ENCODE measurements at regions not wholly inside any gene's neighbourhood (a gene's known extent, or its start where the extent isn't known, plus 50 kb on each side); places are given as distances from the start of the nearest gene placed in this dataset.

DNA sequence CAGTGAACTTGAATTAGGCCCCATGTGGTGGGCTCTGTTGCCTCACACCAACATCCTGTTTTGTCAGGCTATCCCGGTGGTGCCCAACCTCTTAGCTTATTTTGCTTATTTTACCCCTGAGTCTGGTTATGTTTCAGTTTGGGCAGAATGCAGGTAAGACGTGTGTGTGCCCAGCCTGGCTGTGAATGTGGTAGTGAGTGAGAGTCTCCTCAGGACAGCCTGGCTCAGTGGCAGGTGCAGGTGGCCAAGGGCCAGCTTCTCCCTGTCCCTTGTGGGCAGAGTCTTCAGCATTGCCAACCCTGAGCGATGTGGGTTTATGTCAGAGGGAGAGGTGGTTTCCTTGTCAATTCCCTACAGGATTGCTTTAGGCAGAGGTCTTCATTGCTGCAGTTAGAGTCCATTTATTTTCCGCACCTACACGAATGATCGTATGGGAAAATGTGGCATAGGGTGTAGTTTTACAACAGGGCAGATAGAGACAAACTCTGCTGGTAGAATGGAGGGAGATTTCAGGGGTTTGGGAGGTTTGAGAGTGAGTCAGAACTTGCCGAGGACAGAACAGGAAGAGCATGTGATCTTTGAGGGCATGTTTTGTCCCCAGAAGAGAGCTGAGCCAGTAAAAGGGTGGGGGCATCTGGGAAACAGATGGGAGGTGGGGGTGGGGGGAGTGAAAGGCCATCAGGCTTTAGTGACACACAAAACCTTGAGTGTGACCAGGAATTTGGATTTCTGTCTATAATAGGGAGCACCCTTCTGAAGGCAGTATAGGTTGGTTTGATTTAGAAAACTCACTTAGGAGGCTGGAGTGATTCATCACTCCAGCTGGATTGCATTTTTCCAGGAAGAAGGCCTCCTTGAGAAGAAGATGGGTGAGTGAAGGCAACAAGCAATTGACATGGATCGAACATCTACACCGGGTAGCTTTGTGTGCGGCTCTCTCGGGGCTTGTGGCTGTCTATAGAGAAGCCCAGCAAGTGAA, 156.2 kb upstream of the CELF4 start:
- no peak overlapping the region for H3K27ac ChIP-seq (ENCODE audit: low read depth in 2 of 2, low read length in 2 of 2)
- H3K9ac ChIP-seq (ENCODE audit: low read depth in 1 of 2, low read length in 2 of 2) = no peak overlapping the region
- H3K9me3 ChIP-seq (ENCODE audit: control insufficient read depth in 2 of 2, low read length in 2 of 2) = no peaks in the 10 kb centered on the region
- H3K36me3 ChIP-seq (ENCODE audit: control insufficient read depth in 2 of 2, insufficient read depth in 2 of 2, low read length in 2 of 2) = no peaks in the 10 kb centered on the region
- no peaks in the 10 kb centered on the region for H3K27me3 ChIP-seq (ENCODE audit: control insufficient read depth in 2 of 2, insufficient read depth in 2 of 2, low read length in 2 of 2)
- H3K4me1 ChIP-seq (ENCODE audit: control insufficient read depth in 2 of 2, insufficient read depth in 2 of 2, low read length in 2 of 2) = no peaks in the 10 kb centered on the region
- H3K4me3 ChIP-seq (ENCODE audit: low read length in 2 of 2) = no peak overlapping the region

DNA sequence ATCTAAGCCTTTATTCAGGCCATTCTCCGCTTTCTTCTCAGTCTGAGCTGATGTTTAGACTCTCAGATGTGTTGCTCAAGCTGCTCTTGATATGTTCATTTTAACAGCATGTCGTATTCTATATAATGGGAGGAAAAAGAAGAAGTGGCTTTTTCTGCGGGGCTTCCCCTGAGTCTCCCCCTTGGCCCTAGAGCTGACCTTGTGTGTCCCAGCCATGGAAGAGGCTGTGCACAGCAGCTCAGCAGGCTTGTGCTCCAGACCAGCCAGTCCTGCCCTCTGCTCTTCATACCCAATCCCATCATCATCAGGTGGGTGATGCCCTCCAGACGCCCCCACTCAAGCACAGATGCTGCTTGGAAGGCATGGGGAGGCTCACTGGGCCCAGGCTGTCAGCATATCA, 155.1 kb upstream of the CELF4 start:
- Histone ChIP-seq H3K9ac (ENCODE audit: low read depth in 1 of 2, low read length in 2 of 2) (no peak overlapping the region), H3K36me3 (ENCODE audit: control insufficient read depth in 2 of 2, insufficient read depth in 2 of 2, low read length in 2 of 2) (no peaks in the 10 kb centered on the region), H3K27me3 (ENCODE audit: control insufficient read depth in 2 of 2, insufficient read depth in 2 of 2, low read length in 2 of 2) (no peaks in the 10 kb centered on the region), H3K9me3 (ENCODE audit: control insufficient read depth in 2 of 2, low read length in 2 of 2) (no peaks in the 10 kb centered on the region), H3K4me3 (ENCODE audit: low read length in 2 of 2) (no peak overlapping the region), H3K27ac (ENCODE audit: low read depth in 2 of 2, low read length in 2 of 2) (no peak overlapping the region), H3K4me1 (ENCODE audit: control insufficient read depth in 2 of 2, insufficient read depth in 2 of 2, low read length in 2 of 2) (no peaks in the 10 kb centered on the region)

DNA sequence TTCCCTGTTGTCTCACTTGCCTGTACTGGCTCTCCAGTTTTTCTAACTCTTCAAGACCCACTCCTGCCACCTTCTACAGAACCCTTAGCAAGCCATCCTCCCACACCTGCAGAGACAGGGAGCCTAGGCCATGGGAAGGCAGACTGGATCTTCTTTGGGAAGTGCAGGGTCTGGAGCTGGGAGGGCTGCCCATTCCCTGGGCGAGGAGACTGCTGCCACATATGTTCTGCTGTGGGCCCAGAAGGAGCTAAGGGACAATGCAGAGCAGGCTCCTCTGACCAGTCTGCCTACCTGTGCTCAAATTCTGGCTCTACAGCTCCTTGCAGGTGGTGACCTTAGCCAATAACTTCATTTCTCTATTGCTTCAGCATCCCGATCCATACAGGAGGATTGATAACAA, 152.1 kb upstream of the CELF4 start:
- Histone ChIP-seq H3K27me3 (ENCODE audit: control insufficient read depth in 2 of 2, insufficient read depth in 2 of 2, low read length in 2 of 2) (no peaks in the 10 kb centered on the region), H3K27ac (ENCODE audit: low read depth in 2 of 2, low read length in 2 of 2) (no peak overlapping the region), H3K36me3 (ENCODE audit: control insufficient read depth in 2 of 2, insufficient read depth in 2 of 2, low read length in 2 of 2) (no peaks in the 10 kb centered on the region), H3K9ac (ENCODE audit: low read depth in 1 of 2, low read length in 2 of 2) (no peak overlapping the region), H3K4me3 (ENCODE audit: low read length in 2 of 2) (no peak overlapping the region), H3K9me3 (ENCODE audit: control insufficient read depth in 2 of 2, low read length in 2 of 2) (no peaks in the 10 kb centered on the region), H3K4me1 (ENCODE audit: control insufficient read depth in 2 of 2, insufficient read depth in 2 of 2, low read length in 2 of 2) (no peaks in the 10 kb centered on the region)

DNA sequence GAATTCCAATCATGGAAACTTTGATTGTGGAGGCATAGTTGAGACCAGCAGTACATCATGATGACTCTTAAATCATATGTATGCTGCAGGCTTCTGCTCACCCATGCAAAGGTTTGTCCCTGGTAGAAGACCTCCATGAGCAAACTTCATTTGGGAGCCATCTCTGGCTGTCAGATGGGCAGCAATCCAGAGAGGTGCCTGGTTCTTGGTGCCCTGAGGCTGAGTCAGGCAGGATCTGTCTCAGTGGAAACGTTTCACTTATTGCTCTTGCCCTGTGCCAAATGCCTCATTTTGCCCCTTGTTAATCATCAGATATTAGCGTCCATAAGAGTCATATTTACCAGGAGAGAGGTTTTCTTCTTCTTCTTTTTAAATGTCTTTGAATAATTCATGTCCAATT, 151.5 kb upstream of the CELF4 start:
- no peak overlapping the region for H3K9ac ChIP-seq (ENCODE audit: low read depth in 1 of 2, low read length in 2 of 2)
- no peaks in the 10 kb centered on the region for H3K9me3 ChIP-seq (ENCODE audit: control insufficient read depth in 2 of 2, low read length in 2 of 2)
- no peaks in the 10 kb centered on the region for H3K27me3 ChIP-seq (ENCODE audit: control insufficient read depth in 2 of 2, insufficient read depth in 2 of 2, low read length in 2 of 2)
- no peaks in the 10 kb centered on the region for H3K4me1 ChIP-seq (ENCODE audit: control insufficient read depth in 2 of 2, insufficient read depth in 2 of 2, low read length in 2 of 2)
- H3K27ac ChIP-seq (ENCODE audit: low read depth in 2 of 2, low read length in 2 of 2) = no peak overlapping the region
- no peaks in the 10 kb centered on the region for H3K36me3 ChIP-seq (ENCODE audit: control insufficient read depth in 2 of 2, insufficient read depth in 2 of 2, low read length in 2 of 2)
- H3K4me3 ChIP-seq (ENCODE audit: low read length in 2 of 2) = no peak overlapping the region

DNA sequence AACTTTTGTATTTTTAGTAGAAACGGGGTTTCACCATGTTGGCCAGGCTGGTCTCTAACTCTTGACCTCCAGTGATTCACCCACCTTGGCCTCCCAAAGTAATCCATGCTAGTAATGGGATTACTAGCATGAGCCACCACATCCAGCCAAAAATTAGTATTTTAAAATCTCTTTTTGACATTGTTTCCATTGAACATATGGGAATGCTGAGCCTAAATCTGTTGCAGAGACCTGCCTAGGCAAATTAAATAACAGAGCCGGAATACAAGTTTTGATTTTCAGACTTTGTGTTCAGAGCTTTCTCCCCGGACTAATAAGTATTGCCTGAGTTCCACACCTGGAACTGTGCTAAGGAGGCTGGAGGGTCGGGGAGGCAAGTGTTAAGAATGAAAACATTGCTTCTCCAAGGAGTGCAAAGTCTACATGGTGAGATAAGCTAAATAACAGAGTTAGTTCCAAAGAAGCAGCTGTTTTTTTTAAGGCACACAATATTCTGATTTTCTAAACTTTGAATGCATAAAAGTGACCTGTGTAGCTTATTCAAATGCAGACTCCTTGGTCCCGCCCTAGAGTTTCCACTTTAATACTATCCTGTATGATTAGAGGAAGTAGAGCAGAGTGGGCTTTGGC, 150.6 kb upstream of the CELF4 start:
- Histone ChIP-seq H3K36me3 (ENCODE audit: control insufficient read depth in 2 of 2, insufficient read depth in 2 of 2, low read length in 2 of 2) (no peaks in the 10 kb centered on the region), H3K27ac (ENCODE audit: low read depth in 2 of 2, low read length in 2 of 2) (no peak overlapping the region), H3K4me1 (ENCODE audit: control insufficient read depth in 2 of 2, insufficient read depth in 2 of 2, low read length in 2 of 2) (no peaks in the 10 kb centered on the region), H3K9me3 (ENCODE audit: control insufficient read depth in 2 of 2, low read length in 2 of 2) (no peaks in the 10 kb centered on the region), H3K4me3 (ENCODE audit: low read length in 2 of 2) (no peak overlapping the region), H3K9ac (ENCODE audit: low read depth in 1 of 2, low read length in 2 of 2) (no peak overlapping the region), H3K27me3 (ENCODE audit: control insufficient read depth in 2 of 2, insufficient read depth in 2 of 2, low read length in 2 of 2) (no peaks in the 10 kb centered on the region)

DNA sequence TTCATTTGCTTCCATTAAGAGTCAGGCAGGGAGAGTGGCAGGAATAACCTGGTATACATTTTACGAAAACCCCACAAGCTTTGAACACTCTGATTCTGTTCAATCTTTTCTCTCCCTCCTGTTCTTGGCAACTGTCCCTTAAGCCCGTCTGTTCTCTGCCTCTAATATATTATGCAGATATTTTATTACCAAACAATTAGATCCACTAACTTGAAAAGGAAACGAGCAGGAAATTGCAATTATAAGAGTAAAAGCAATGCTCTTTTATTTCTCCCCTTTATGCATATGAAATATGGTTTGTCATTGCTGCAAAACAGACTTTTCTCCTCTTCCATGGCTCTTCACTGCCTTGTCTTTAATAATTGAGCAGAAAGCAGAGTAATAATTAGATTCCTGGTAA, 149.1 kb upstream of the CELF4 start:
- H3K9me3 ChIP-seq (ENCODE audit: control insufficient read depth in 2 of 2, low read length in 2 of 2) = no peaks in the 10 kb centered on the region
- H3K9ac ChIP-seq (ENCODE audit: low read depth in 1 of 2, low read length in 2 of 2) = no peak overlapping the region
- H3K4me3 ChIP-seq (ENCODE audit: low read length in 2 of 2) = no peak overlapping the region
- no peaks in the 10 kb centered on the region for H3K36me3 ChIP-seq (ENCODE audit: control insufficient read depth in 2 of 2, insufficient read depth in 2 of 2, low read length in 2 of 2)
- H3K4me1 ChIP-seq (ENCODE audit: control insufficient read depth in 2 of 2, insufficient read depth in 2 of 2, low read length in 2 of 2) = no peaks in the 10 kb centered on the region
- H3K27ac ChIP-seq (ENCODE audit: low read depth in 2 of 2, low read length in 2 of 2) = no peak overlapping the region
- H3K27me3 ChIP-seq (ENCODE audit: control insufficient read depth in 2 of 2, insufficient read depth in 2 of 2, low read length in 2 of 2) = no peaks in the 10 kb centered on the region

DNA sequence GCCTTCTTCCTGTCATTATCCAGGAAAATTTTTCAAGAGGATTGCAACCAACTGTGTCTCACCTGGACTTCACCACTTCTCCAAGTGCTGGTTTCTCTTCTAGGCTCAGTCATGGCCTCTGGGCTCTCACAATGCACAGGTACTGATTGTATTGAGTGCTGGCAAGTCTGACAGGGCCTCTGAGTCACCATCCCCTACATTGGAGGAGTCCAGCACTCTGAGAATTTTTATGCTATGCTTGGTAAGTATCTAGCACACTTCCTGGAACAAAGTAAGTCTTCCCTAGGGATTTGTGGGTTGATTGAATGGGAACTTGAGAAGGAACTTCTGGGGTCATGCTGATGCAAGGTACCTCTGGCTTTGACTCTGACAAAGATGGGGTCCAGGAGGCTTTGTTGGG, 147.2 kb upstream of the CELF4 start:
- Histone ChIP-seq H3K27me3 (ENCODE audit: control insufficient read depth in 2 of 2, insufficient read depth in 2 of 2, low read length in 2 of 2) (no peaks in the 10 kb centered on the region), H3K9me3 (ENCODE audit: control insufficient read depth in 2 of 2, low read length in 2 of 2) (no peaks in the 10 kb centered on the region), H3K4me3 (ENCODE audit: low read length in 2 of 2) (no peak overlapping the region), H3K36me3 (ENCODE audit: control insufficient read depth in 2 of 2, insufficient read depth in 2 of 2, low read length in 2 of 2) (no peaks in the 10 kb centered on the region), H3K27ac (ENCODE audit: low read depth in 2 of 2, low read length in 2 of 2) (no peak overlapping the region), H3K4me1 (ENCODE audit: control insufficient read depth in 2 of 2, insufficient read depth in 2 of 2, low read length in 2 of 2) (no peaks in the 10 kb centered on the region), H3K9ac (ENCODE audit: low read depth in 1 of 2, low read length in 2 of 2) (no peak overlapping the region)

DNA sequence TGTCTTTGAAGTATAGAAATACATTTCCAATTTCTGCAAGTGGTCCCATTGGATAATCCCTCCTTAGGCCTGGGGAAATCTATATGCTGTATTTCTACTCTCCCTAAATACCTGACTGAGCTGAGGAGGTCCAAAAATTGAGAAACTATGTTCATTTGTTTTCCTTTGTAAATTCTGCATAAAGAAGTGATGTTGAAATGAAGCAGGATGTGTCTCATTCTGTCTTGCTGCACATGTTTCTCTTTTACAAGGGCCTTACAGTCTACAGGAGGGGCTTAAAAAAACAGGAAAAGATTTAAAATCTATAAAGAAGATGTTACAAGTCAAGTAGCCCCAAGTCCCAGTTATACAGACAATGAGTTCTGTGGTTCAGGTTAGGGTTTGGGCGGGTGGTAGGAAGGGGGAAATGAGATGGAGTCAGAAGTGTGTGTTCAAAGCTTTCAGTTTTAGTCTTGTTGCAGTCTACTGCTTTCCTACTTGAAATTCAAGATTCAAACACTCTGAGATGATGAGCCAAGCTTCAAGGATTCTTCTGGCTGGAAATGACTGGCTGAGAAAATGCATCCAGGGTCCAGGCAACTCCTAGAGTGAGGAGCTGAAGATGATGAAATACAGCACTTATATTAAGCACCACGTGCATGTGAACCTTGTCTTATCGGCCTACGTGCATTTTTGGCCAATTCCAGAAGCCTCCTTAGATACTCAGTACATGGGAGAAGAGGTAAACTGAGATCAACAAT, 146.3 kb upstream of the CELF4 start:
- H3K9me3 ChIP-seq (ENCODE audit: control insufficient read depth in 2 of 2, low read length in 2 of 2) = no peaks in the 10 kb centered on the region
- no peaks in the 10 kb centered on the region for H3K4me1 ChIP-seq (ENCODE audit: control insufficient read depth in 2 of 2, insufficient read depth in 2 of 2, low read length in 2 of 2)
- no peak overlapping the region for H3K27ac ChIP-seq (ENCODE audit: low read depth in 2 of 2, low read length in 2 of 2)
- H3K4me3 ChIP-seq (ENCODE audit: low read length in 2 of 2) = no peak overlapping the region
- H3K36me3 ChIP-seq (ENCODE audit: control insufficient read depth in 2 of 2, insufficient read depth in 2 of 2, low read length in 2 of 2) = no peaks in the 10 kb centered on the region
- H3K27me3 ChIP-seq (ENCODE audit: control insufficient read depth in 2 of 2, insufficient read depth in 2 of 2, low read length in 2 of 2) = no peaks in the 10 kb centered on the region
- H3K9ac ChIP-seq (ENCODE audit: low read depth in 1 of 2, low read length in 2 of 2) = no peak overlapping the region

DNA sequence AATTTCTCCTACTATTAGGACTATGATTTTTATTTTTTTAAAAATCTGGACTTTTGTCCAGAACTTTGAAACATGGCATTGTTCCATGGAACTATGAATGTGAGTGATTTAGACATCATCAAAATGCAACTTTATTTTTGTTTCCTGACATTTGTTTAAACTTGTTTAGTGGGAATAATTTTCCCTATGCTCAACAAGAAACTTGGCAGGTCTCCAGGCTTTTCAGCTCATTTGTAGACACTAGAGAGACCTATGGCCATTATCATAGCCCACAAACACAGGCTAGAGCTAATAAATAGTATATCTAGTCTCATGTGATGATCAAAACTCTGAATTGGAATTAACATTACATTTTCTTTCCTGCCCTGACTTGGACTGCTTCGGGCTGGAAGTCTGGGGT, 145.1 kb upstream of the CELF4 start:
- no peaks in the 10 kb centered on the region for H3K27me3 ChIP-seq (ENCODE audit: control insufficient read depth in 2 of 2, insufficient read depth in 2 of 2, low read length in 2 of 2)
- H3K36me3 ChIP-seq (ENCODE audit: control insufficient read depth in 2 of 2, insufficient read depth in 2 of 2, low read length in 2 of 2) = no peaks in the 10 kb centered on the region
- H3K27ac ChIP-seq (ENCODE audit: low read depth in 2 of 2, low read length in 2 of 2) = no peak overlapping the region
- no peak overlapping the region for H3K9ac ChIP-seq (ENCODE audit: low read depth in 1 of 2, low read length in 2 of 2)
- no peak overlapping the region for H3K4me3 ChIP-seq (ENCODE audit: low read length in 2 of 2)
- H3K9me3 ChIP-seq (ENCODE audit: control insufficient read depth in 2 of 2, low read length in 2 of 2) = no peaks in the 10 kb centered on the region
- no peaks in the 10 kb centered on the region for H3K4me1 ChIP-seq (ENCODE audit: control insufficient read depth in 2 of 2, insufficient read depth in 2 of 2, low read length in 2 of 2)

DNA sequence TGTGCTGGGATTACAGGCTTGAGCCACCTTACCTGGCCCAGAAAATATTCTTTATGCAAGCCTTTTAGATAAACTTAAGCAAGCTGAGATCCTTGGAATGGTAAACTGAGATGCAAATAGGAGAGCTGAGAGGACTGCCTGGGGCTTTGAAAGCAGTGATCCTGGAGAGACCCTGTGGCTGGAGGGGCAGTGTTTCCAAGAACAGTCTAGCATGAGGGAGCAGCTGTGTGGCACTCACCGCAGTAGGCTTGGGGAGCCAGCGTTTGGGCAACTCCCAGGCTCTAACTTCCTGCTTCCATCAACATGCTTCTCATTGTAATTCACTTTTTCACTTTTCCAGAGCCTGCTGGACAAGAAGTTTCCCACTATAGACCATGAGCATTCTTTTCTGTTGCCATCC, 144.1 kb upstream of the CELF4 start:
- Histone ChIP-seq H3K9ac (ENCODE audit: low read depth in 1 of 2, low read length in 2 of 2) (no peak overlapping the region), H3K27ac (ENCODE audit: low read depth in 2 of 2, low read length in 2 of 2) (no peak overlapping the region), H3K9me3 (ENCODE audit: control insufficient read depth in 2 of 2, low read length in 2 of 2) (no peaks in the 10 kb centered on the region), H3K36me3 (ENCODE audit: control insufficient read depth in 2 of 2, insufficient read depth in 2 of 2, low read length in 2 of 2) (no peaks in the 10 kb centered on the region), H3K4me1 (ENCODE audit: control insufficient read depth in 2 of 2, insufficient read depth in 2 of 2, low read length in 2 of 2) (no peaks in the 10 kb centered on the region), H3K27me3 (ENCODE audit: control insufficient read depth in 2 of 2, insufficient read depth in 2 of 2, low read length in 2 of 2) (no peaks in the 10 kb centered on the region), H3K4me3 (ENCODE audit: low read length in 2 of 2) (no peak overlapping the region)
